ENCODE measurements at regions not wholly inside any gene's neighbourhood (a gene's known extent, or its start where the extent isn't known, plus 50 kb on each side); places are given as distances from the start of the nearest gene placed in this dataset.
"Not testable (repeated sequence)": the region's sequence is repeated elsewhere in the genome, so short reads cannot be mapped to it uniquely, and the experiment has no call there.

- H4K20me1 ChIP-seq (ENCODE audit: insufficient read depth, low read length), result no peaks in the 10 kb centered on the region
- 0 out of 2 replicates have a peak, but pooled peaks cover 2% of the 10 kb centered on the region for H3K4me1 ChIP-seq (ENCODE audit: low read length)
- no peaks in the 10 kb centered on the region for H3K36me3 ChIP-seq (replicated peaks; ENCODE audit: insufficient read depth, low read length)
- H3K9ac ChIP-seq (ENCODE audit: low read length), result no peak overlapping the region
- H3K4me2 ChIP-seq (ENCODE audit: low read depth, low read length), result no peak overlapping the region
- no peaks in the 10 kb centered on the region for H3K79me2 ChIP-seq (ENCODE audit: low read length)
- H3K4me3 ChIP-seq (ENCODE audit: low read length), result no peak overlapping the region
- H3F3A ChIP-seq (ENCODE audit: insufficient read depth, low read length), result no peaks in the 10 kb centered on the region
- H3K27me3 ChIP-seq (replicated peaks; ENCODE audit: insufficient read depth, low read length), result no peaks in the 10 kb centered on the region
- H3K27ac ChIP-seq (ENCODE audit: low read length), result no peak overlapping the region
- TF ChIP-seq EZH2 (optimal IDR thresholded peaks at IDR 0.05; ENCODE audit: low read depth, low read length), result no peak
- TF ChIP-seq CTCF (IDR thresholded peaks at IDR 0.05; ENCODE audit: low read length), result no peak
- TF ChIP-seq EZH2phosphoT487 (IDR thresholded peaks at IDR 0.05; ENCODE audit: low read length), result no peak
- H2AFZ ChIP-seq (ENCODE audit: low read length), result no peak overlapping the region
- H3K9me3 ChIP-seq (replicated peaks; ENCODE audit: insufficient read depth, low read length), result no peaks in the 10 kb centered on the region; the same call in 1 of the 2 replicates
- DNase-seq, result no peak
- no peaks in the 10 kb centered on the region for H3K9me2 ChIP-seq (replicated peaks; ENCODE audit: insufficient read depth, low read length)
Measured at GRCh38 chr4:181896614-181897013, 346.6 kb upstream of the TENM3 start.

- 0 out of 2 replicates have a peak, but pooled peaks cover 2% of the 10 kb centered on the region for H3K4me1 ChIP-seq (ENCODE audit: low read length)
- H3K9me2 ChIP-seq (replicated peaks; ENCODE audit: insufficient read depth, low read length), result no peaks in the 10 kb centered on the region
- H3F3A ChIP-seq (ENCODE audit: insufficient read depth, low read length), result no peaks in the 10 kb centered on the region
- no peaks in the 10 kb centered on the region for H3K36me3 ChIP-seq (replicated peaks; ENCODE audit: insufficient read depth, low read length)
- no peaks in the 10 kb centered on the region for H4K20me1 ChIP-seq (ENCODE audit: insufficient read depth, low read length)
- DNase-seq, result no peak
- H3K4me3 ChIP-seq (ENCODE audit: low read length), result no peak overlapping the region
- H3K79me2 ChIP-seq (ENCODE audit: low read length), result no peaks in the 10 kb centered on the region
- no peak for TF ChIP-seq CTCF (IDR thresholded peaks at IDR 0.05; ENCODE audit: low read length)
- no peak for TF ChIP-seq EZH2 (optimal IDR thresholded peaks at IDR 0.05; ENCODE audit: low read depth, low read length)
- TF ChIP-seq EZH2phosphoT487 (IDR thresholded peaks at IDR 0.05; ENCODE audit: low read length), result no peak
- no peaks in the 10 kb centered on the region for H3K27me3 ChIP-seq (replicated peaks; ENCODE audit: insufficient read depth, low read length)
- no peak overlapping the region for H3K27ac ChIP-seq (ENCODE audit: low read length)
- H3K9ac ChIP-seq (ENCODE audit: low read length), result no peak overlapping the region
- no peak overlapping the region for H2AFZ ChIP-seq (ENCODE audit: low read length)
- no peak overlapping the region for H3K4me2 ChIP-seq (ENCODE audit: low read depth, low read length)
- H3K9me3 ChIP-seq (replicated peaks; ENCODE audit: insufficient read depth, low read length), result no peaks in the 10 kb centered on the region; the same call in 1 of the 2 replicates
Measured at GRCh38 chr4:181897935-181898334, 345.3 kb upstream of the TENM3 start.

GRCh38 chr4:181902404-181902803 lies 340.8 kb upstream of the TENM3 start:
- not testable (repeated sequence) for H3K9me3 ChIP-seq (replicated peaks; ENCODE audit: insufficient read depth, low read length); H2AFZ ChIP-seq (ENCODE audit: low read length); H3F3A ChIP-seq (ENCODE audit: insufficient read depth, low read length); H3K79me2 ChIP-seq (ENCODE audit: low read length); H4K20me1 ChIP-seq (ENCODE audit: insufficient read depth, low read length); H3K27ac ChIP-seq (ENCODE audit: low read length); H3K4me2 ChIP-seq (ENCODE audit: low read depth, low read length); H3K9ac ChIP-seq (ENCODE audit: low read length); H3K9me2 ChIP-seq (replicated peaks; ENCODE audit: insufficient read depth, low read length); H3K36me3 ChIP-seq (replicated peaks; ENCODE audit: insufficient read depth, low read length); H3K4me1 ChIP-seq (ENCODE audit: low read length); DNase-seq; H3K4me3 ChIP-seq (ENCODE audit: low read length); H3K27me3 ChIP-seq (replicated peaks; ENCODE audit: insufficient read depth, low read length)

- no peaks in the 10 kb centered on the region for H3K9me3 ChIP-seq (replicated peaks; ENCODE audit: insufficient read depth, low read length)
- no peak overlapping the region for H3K4me3 ChIP-seq (ENCODE audit: low read length)
- no peaks in the 10 kb centered on the region for H3K27me3 ChIP-seq (replicated peaks; ENCODE audit: insufficient read depth, low read length)
- no peak for DNase-seq
- no peak overlapping the region for H3K27ac ChIP-seq (ENCODE audit: low read length)
- 0 out of 2 replicates have a peak, but pooled peaks cover 2% of the 10 kb centered on the region for H3K4me1 ChIP-seq (ENCODE audit: low read length)
- TF ChIP-seq CTCF (IDR thresholded peaks at IDR 0.05; ENCODE audit: low read length) (no peak), EZH2 (optimal IDR thresholded peaks at IDR 0.05; ENCODE audit: low read depth, low read length) (no peak), EZH2phosphoT487 (IDR thresholded peaks at IDR 0.05; ENCODE audit: low read length) (no peak)
- H3K36me3 ChIP-seq (replicated peaks; ENCODE audit: insufficient read depth, low read length), result no peaks in the 10 kb centered on the region
- H3K4me2 ChIP-seq (ENCODE audit: low read depth, low read length), result no peak overlapping the region
- no peak overlapping the region for H3K9ac ChIP-seq (ENCODE audit: low read length)
- H3K9me2 ChIP-seq (replicated peaks; ENCODE audit: insufficient read depth, low read length), result no peaks in the 10 kb centered on the region
- no peaks in the 10 kb centered on the region for H3F3A ChIP-seq (ENCODE audit: insufficient read depth, low read length)
- H4K20me1 ChIP-seq (ENCODE audit: insufficient read depth, low read length), result no peaks in the 10 kb centered on the region
- H3K79me2 ChIP-seq (ENCODE audit: low read length), result no peaks in the 10 kb centered on the region
- H2AFZ ChIP-seq (ENCODE audit: low read length), result no peak overlapping the region
Measured at GRCh38 chr4:181905708-181906107, 337.5 kb upstream of the TENM3 start.

Measured in MM.1S (cell line).